ENCODE measurements at regions not wholly inside any gene's neighbourhood (a gene's known extent, or its start where the extent isn't known, plus 50 kb on each side); places are given as distances from the start of the nearest gene placed in this dataset.

DNA sequence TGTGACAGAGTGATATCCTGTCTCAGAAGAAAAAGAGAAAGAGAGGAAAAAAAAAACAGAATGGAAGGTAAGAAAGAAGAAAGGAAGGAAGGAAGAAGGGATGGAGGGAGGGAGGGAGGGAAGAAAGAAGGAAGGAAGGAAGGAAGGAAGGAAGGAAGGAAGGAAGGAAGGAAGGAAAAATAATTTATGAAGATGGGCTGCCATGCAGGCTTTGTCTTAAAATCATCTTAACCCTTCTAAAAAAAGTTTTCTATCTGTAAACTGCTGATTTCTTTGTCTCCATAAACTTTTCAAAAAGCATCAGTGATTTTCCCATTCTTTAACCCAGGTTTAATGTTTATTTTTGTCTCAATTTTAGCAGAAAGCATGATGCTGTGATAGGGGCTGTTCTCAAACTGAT lies 1154.1 kb upstream of the CDH6 start:
- TF ChIP-seq, protein P1, sequence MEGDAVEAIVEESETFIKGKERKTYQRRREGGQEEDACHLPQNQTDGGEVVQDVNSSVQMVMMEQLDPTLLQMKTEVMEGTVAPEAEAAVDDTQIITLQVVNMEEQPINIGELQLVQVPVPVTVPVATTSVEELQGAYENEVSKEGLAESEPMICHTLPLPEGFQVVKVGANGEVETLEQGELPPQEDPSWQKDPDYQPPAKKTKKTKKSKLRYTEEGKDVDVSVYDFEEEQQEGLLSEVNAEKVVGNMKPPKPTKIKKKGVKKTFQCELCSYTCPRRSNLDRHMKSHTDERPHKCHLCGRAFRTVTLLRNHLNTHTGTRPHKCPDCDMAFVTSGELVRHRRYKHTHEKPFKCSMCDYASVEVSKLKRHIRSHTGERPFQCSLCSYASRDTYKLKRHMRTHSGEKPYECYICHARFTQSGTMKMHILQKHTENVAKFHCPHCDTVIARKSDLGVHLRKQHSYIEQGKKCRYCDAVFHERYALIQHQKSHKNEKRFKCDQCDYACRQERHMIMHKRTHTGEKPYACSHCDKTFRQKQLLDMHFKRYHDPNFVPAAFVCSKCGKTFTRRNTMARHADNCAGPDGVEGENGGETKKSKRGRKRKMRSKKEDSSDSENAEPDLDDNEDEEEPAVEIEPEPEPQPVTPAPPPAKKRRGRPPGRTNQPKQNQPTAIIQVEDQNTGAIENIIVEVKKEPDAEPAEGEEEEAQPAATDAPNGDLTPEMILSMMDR (IDR thresholded peaks at IDR 0.05) = no peak
- TF ChIP-seq POLR2A (IDR thresholded peaks at IDR 0.05) = no peak

Data from ovary (tissue), 3 donors.